DOHH2 (cell line): ENCODE measurements at regions not wholly inside any gene's neighbourhood (a gene's known extent, or its start where the extent isn't known, plus 50 kb on each side); places are given as distances from the start of the nearest gene placed in this dataset.

Source experiments
- H3F3A ChIP-seq: fragments of 200-600 bp; sonication (generic), shearing (Covaris generic); 2 replicates; pipeline ENCODE4 v1.6.0; 2016; ENCODE audit warnings: antibody characterized with exemption, mild to moderate bottlenecking; ENCODE audit not compliant: control insufficient read depth, insufficient read depth
- H3K27ac ChIP-seq: fragments of 200-600 bp; sonication (generic); 2 replicates; pipeline ENCODE4 v1.5.1; 2014; ENCODE audit warnings: low read depth, mild to moderate bottlenecking, low read length, moderate library complexity
- H3K27me3 ChIP-seq: fragments of 200-600 bp; sonication (generic); 2 replicates; pipeline ENCODE4 v1.6.1; 2014; ENCODE audit warnings: mild to moderate bottlenecking, low read length, mixed read lengths; ENCODE audit not compliant: control insufficient read depth
- H3K36me3 ChIP-seq: fragments of 200-600 bp; sonication (generic); 2 replicates; pipeline ENCODE4 v1.6.1; 2014; ENCODE audit warnings: mild to moderate bottlenecking, low read length, moderate library complexity, mixed read lengths; ENCODE audit not compliant: control insufficient read depth
- H3K4me1 ChIP-seq: fragments of 200-600 bp; sonication (generic); 2 replicates; pipeline ENCODE4 v1.6.1; 2014; ENCODE audit warnings: mild to moderate bottlenecking, low read length, mixed read lengths; ENCODE audit not compliant: control insufficient read depth
- H3K4me2 ChIP-seq: fragments of 200-600 bp; sonication (generic); 2 replicates; pipeline ENCODE4 v1.6.0; 2014; ENCODE audit warnings: mild to moderate bottlenecking, low read length, moderate library complexity
- H3K4me3 ChIP-seq: fragments of 200-600 bp; sonication (generic); 2 replicates; pipeline ENCODE4 v1.5.1; 2014; ENCODE audit warnings: mild to moderate bottlenecking, low read length, mixed read lengths
- H3K79me2 ChIP-seq: fragments of 200-600 bp; sonication (generic); 2 replicates; pipeline ENCODE4 v1.6.1; 2014; ENCODE audit warnings: mild to moderate bottlenecking, low read length, mixed read lengths; ENCODE audit not compliant: control insufficient read depth
- H3K9me2 ChIP-seq: fragments of 200-600 bp; sonication (generic); replicated peaks from 2 replicates; pipeline ENCODE4 v1.6.1; 2014; ENCODE audit warnings: mild to moderate bottlenecking, low read length, mixed read lengths; ENCODE audit not compliant: control insufficient read depth
- H3K9me3 ChIP-seq: fragments of 200-600 bp; sonication (generic); 2 replicates; pipeline ENCODE4 v1.6.1; 2014; ENCODE audit warnings: antibody characterized with exemption, low read length, mixed read lengths; ENCODE audit not compliant: control insufficient read depth, insufficient read depth
- H4K20me1 ChIP-seq: fragments of 200-600 bp; sonication (generic); 2 replicates; pipeline ENCODE4 v1.6.0; 2014; ENCODE audit warnings: low read depth, mild to moderate bottlenecking, antibody characterized with exemption, low read length, moderate library complexity; ENCODE audit not compliant: control insufficient read depth, insufficient read depth
- CTCF ChIP-seq: fragments of 200-600 bp; sonication (generic); IDR thresholded peaks from one replicate; pipeline ENCODE4 v1.5.1; 2014; ENCODE audit warnings: antibody characterized with exemption, mild to moderate bottlenecking, low read depth, low read length; ENCODE audit not compliant: poor library complexity, severe bottlenecking
- EZH2phosphoT487 ChIP-seq: fragments of 200-600 bp; sonication (generic); IDR thresholded peaks from 2 replicates; pipeline ENCODE4 v1.6.1; 2017; ENCODE audit warnings: borderline replicate concordance, mild to moderate bottlenecking, antibody characterized with exemption, low read length, moderate library complexity, mixed read lengths

- no peak overlapping the region for H3K4me2 ChIP-seq
- TF ChIP-seq CTCF (no peak), EZH2phosphoT487 (no peak)
- H3K27ac ChIP-seq = no peak overlapping the region
- H4K20me1 ChIP-seq = no peaks in the 10 kb centered on the region
- no peaks in the 10 kb centered on the region for H3K4me1 ChIP-seq
- no peaks in the 10 kb centered on the region for H3K9me2 ChIP-seq
- H3F3A ChIP-seq = no peaks in the 10 kb centered on the region
- no peak overlapping the region for H3K4me3 ChIP-seq
- H3K36me3 ChIP-seq = no peaks in the 10 kb centered on the region
- no peaks in the 10 kb centered on the region for H3K27me3 ChIP-seq
- H3K79me2 ChIP-seq = no peaks in the 10 kb centered on the region
- no peaks in the 10 kb centered on the region for H3K9me3 ChIP-seq
Observed at GRCh38 chrX:13232484-13232883, 87.4 kb downstream of the ATXN3L start.

GRCh38 chrX:13226214-13226613 lies 93.6 kb downstream of the ATXN3L start:
- H3K4me2 ChIP-seq = no peak overlapping the region

GRCh38 chrX:13223868-13224567 lies 95.8 kb downstream of the ATXN3L start:
- no peak overlapping the region for H3K4me2 ChIP-seq
- no peaks in the 10 kb centered on the region for H3K9me3 ChIP-seq
- no peaks in the 10 kb centered on the region for H3K79me2 ChIP-seq
- no peaks in the 10 kb centered on the region for H3K9me2 ChIP-seq
- no peak overlapping the region for H3K27ac ChIP-seq
- H3K27me3 ChIP-seq = no peaks in the 10 kb centered on the region
- TF ChIP-seq CTCF (no peak), EZH2phosphoT487 (no peak)
- no peaks in the 10 kb centered on the region for H4K20me1 ChIP-seq
- no peaks in the 10 kb centered on the region for H3K4me1 ChIP-seq
- H3F3A ChIP-seq = no peaks in the 10 kb centered on the region
- no peaks in the 10 kb centered on the region for H3K36me3 ChIP-seq
- no peak overlapping the region for H3K4me3 ChIP-seq

More at GRCh38 chrX:13226214-13226613, 93.6 kb downstream of the ATXN3L start:
- Histone ChIP-seq H3K4me3 (no peak overlapping the region), H4K20me1 (no peaks in the 10 kb centered on the region), H3K9me3 (no peaks in the 10 kb centered on the region), H3K36me3 (no peaks in the 10 kb centered on the region), H3K27me3 (no peaks in the 10 kb centered on the region), H3K4me1 (no peaks in the 10 kb centered on the region), H3F3A (no peaks in the 10 kb centered on the region), H3K9me2 (no peaks in the 10 kb centered on the region), H3K27ac (no peak overlapping the region), H3K79me2 (no peaks in the 10 kb centered on the region)
- TF ChIP-seq CTCF = no peak
- no peak for TF ChIP-seq EZH2phosphoT487
